Suprapubic skin (tissue), 3 donors: ENCODE measurements at regions not wholly inside any gene's neighbourhood (a gene's known extent, or its start where the extent isn't known, plus 50 kb on each side); places are given as distances from the start of the nearest gene placed in this dataset.

Experiments
- POLR2A ChIP-seq, 2 donors: fragments of 450-650 bp; IDR thresholded peaks; one replicate each; pipeline ENCODE4 v1.6.1; 2017; ENCODE audit warnings: antibody characterized with exemption in 2 of 2, mild to moderate bottlenecking in 2 of 2, moderate library complexity in 2 of 2
- TF ChIP-seq, protein P1 (sequence below), 2 donors: fragments of 200-600 bp in 1 of 2; fragments of 450-650 bp in 1 of 2; sonication (generic) in 1 of 2; IDR thresholded peaks; one replicate each; pipeline ENCODE4 v1.5.1; 2016 to 2019; ENCODE audit warnings: antibody characterized with exemption in 2 of 2, mild to moderate bottlenecking in 1 of 2, moderate library complexity in 1 of 2

DNA sequence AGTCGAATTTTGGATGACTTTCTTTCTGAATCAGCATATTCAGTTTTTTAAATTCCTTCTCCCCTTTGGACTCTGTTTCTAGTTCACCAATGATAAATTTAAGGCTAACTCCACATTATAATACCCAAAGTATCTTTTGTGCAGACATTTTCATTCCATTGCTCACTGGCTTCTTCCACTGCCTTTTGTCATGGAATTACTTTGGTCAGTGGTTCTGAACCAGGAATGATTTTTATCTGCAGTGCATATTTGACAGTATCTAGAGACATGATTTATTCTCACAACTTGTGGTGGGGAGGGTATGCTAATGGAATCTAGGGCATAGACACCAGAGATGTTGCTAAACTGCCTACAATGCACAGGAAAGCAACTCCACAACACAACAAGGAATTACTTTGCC is 234.4 kb upstream of the PRKD1 start:
- TF ChIP-seq, protein P1, sequence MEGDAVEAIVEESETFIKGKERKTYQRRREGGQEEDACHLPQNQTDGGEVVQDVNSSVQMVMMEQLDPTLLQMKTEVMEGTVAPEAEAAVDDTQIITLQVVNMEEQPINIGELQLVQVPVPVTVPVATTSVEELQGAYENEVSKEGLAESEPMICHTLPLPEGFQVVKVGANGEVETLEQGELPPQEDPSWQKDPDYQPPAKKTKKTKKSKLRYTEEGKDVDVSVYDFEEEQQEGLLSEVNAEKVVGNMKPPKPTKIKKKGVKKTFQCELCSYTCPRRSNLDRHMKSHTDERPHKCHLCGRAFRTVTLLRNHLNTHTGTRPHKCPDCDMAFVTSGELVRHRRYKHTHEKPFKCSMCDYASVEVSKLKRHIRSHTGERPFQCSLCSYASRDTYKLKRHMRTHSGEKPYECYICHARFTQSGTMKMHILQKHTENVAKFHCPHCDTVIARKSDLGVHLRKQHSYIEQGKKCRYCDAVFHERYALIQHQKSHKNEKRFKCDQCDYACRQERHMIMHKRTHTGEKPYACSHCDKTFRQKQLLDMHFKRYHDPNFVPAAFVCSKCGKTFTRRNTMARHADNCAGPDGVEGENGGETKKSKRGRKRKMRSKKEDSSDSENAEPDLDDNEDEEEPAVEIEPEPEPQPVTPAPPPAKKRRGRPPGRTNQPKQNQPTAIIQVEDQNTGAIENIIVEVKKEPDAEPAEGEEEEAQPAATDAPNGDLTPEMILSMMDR (IDR thresholded peaks at IDR 0.05) = no peak
- TF ChIP-seq POLR2A (IDR thresholded peaks at IDR 0.05) = no peak
